ENCODE measurements at regions not wholly inside any gene's neighbourhood (a gene's known extent, or its start where the extent isn't known, plus 50 kb on each side); places are given as distances from the start of the nearest gene placed in this dataset.

- DNase-seq (ENCODE audit: low spot score), result no peak
Measured at GRCh38 chrX:55981603-55982002, 250.6 kb upstream of the KLF8 start.

- peak; percentile 85 for DNase-seq (ENCODE audit: low spot score)
Measured at GRCh38 chrX:55996649-55997048, 235.5 kb upstream of the KLF8 start.

- DNase-seq (ENCODE audit: low spot score), result no peak
Measured at GRCh38 chrX:56000174-56000573, 232.0 kb upstream of the KLF8 start.

- DNase-seq (ENCODE audit: low spot score), result no peak
Measured at GRCh38 chrX:56000729-56001128, 231.4 kb upstream of the KLF8 start.

DNA sequence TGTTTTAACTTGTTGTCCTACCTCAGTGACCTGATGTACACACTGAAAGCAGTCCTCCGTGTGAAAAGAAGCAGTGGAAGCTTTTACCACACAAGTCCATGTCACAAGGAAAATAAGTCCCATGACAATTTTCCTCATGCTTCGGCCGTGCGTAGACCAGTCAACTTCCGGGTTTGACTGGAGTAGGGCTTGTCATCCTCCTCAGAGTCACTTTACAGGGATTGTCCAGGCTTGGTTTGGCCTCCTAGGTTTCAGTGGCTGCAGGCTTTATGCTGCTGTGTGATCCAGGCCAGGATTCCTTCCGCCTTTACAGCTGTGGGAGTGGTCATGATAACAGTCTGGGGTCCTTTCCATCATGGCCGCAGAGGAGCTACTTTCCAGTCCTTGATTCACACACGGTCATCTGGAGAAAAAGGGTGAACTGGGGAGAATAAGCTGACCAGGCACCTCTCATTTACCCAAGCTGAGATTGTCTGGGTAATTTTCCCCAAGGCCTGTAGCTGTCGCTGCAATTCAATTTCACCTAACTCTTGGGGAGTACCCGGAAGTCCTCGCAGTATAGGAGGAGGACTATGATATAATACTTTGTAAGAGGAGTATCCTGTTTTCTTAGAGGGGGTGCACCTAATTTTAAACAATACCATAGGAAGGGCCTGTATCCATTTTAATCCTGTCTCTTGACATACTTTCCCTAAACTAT lies 206.1 kb upstream of the KLF8 start:
- DNase-seq (ENCODE audit: low spot score), result no peak

DNA sequence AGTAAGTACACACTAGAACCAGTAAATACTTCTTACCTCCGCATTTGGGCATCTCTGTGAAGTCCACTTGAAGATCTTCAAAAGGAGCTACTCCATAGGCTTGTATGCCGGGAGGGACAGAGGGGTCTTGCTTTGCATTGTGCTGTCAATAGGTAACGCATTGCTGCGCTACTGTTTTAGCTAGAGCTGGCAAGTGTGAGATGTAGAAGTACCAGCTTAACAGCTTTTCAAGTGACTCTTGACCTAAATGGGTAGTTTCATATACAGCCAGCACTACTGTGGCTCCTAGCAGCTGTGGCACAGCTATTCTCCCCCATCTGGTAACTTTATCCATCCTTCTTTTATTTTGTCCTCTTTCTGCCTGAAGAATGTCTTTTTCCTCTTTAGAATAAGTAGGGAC lies 205.3 kb upstream of the KLF8 start:
- no peak for DNase-seq (ENCODE audit: low spot score)

- no peak for DNase-seq (ENCODE audit: low spot score)
Measured at GRCh38 chrX:56029188-56029587, 203.0 kb upstream of the KLF8 start.

DNA sequence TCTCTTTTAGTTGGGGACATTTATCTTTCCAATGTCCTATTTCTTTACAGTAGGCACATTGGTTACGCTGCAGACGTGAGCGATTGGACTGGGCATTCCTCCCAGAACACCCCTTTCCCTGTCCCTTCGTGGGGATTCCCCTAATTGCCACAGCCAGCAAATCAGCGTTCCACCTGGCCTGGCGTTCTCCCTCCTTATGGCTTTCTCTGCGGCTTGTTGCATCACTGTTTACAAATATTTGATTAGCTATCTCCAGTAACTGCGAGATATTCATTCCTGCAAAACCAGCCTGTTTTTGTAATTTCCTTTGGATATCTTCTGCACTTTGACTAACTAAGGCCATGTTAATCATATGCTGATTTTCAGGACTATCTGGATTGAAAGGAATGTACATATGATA lies 202.5 kb upstream of the KLF8 start:
- DNase-seq (ENCODE audit: low spot score), result no peak

GRCh38 chrX:56031409-56031808 lies 200.7 kb upstream of the KLF8 start:
- no peak for DNase-seq (ENCODE audit: low spot score)

DNA sequence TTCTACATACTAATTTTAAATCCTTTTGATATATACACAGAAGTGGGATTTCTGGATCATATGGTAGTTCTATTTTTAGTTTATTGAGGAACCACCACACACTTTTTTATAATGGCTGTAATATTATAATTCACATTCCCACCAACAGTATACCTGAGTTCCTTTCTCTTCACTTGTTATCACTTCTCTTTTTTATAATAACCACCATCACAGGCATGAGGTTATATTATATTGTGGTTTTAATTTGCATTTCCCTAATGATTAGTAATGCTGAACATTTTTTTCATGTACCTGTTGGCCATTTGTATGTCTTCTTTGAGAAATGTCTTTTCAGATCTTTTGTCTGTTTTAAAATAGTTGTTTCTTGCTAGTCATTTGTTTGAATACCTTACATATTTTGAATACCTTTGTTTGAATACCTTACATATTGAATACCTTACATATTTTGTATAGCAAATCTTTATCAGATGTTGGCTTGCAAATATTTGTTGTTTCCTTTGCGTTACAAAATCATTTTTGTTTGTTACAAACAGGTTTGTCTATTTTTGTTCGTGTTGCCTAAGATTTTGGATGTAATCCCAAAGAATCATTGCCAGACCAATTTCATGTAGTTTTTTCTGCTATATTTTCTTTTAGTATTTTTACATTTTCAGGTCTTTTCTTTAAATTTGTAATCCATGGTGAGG lies 198.5 kb upstream of the KLF8 start:
- no peak for DNase-seq (ENCODE audit: low spot score)

DNA sequence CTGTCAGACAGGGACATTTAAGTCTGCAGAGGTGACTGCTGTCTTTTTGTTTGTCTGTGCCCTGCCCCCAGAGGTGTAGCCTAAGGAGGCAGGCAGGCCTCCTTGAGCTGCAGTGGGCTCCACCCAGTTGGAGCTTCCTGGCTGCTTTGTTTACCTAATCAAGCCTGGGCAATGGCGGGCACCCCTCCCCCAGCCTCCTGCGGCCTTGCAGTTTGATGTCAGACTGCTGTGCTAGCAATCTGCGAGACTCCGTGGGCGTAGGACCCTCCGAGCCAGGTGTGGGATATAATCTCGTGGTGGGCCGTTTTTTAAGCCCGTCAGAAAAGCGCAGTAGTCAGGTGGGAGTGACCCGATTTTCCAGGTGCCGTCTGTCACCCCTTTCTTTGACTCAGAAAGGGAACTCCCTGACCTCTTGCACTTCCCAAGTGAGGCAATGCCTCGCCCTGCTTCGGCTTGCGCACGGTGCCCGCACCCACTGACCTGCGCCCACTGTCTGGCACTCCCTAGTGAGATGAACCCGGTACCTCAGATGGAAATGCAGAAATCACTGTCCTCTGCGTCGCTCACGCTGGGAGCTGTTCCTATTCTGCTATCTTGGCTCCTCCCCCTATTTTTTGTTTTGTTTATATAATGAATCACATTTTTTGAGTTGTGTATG lies 179.4 kb upstream of the KLF8 start:
- peak; percentile 51 for DNase-seq (ENCODE audit: low spot score)

DNA sequence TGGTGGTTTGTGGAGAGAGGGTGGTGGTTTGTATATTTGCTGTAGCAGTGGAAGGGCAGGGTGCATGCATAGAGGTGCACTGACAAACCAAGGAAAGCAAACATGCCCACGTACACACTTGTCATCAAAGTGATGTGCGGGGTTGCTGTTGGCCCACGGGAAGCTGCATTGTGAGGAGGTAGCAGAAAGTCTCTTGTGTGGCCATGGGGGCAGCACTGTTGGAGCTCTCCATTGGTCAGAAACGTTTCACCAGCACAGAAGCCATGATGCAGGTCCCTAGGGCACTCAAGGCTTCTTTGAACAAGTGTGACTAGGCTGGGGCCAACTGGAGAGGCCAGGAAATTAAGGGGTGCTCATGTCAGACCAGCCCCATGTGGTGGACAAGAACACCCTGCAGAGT lies 174.8 kb upstream of the KLF8 start:
- DNase-seq (ENCODE audit: low spot score), result peak; percentile 60

DNA sequence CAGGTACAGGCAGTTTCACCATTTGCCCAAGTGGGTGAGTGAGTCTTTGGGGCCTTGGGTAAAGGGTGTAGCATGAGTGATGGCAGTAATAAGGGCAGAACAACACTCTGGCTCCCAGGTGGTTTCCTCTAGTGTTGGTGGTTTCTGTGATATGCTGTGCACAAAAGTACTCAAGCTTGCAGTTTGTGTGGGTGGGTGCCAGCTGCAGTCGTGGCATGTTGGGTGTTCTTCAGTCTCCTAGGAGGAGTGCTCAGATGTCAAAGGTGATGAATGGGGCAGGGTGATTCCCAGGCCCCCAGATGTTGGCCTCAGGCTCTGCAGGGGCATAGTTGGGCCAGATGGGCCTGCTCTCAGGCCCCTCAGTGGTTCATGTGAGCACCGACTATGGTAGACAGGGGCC lies 166.1 kb upstream of the KLF8 start:
- peak; percentile 67 for DNase-seq (ENCODE audit: low spot score)

- peak; percentile 73 for DNase-seq (ENCODE audit: low spot score)
Measured at GRCh38 chrX:56068274-56068758, 163.8 kb upstream of the KLF8 start.

- DNase-seq (ENCODE audit: low spot score), result peak; percentile 65
Measured at GRCh38 chrX:56069299-56069931, 162.7 kb upstream of the KLF8 start.

GRCh38 chrX:56089376-56089775 lies 142.8 kb upstream of the KLF8 start:
- DNase-seq (ENCODE audit: low spot score), result no peak

DNA sequence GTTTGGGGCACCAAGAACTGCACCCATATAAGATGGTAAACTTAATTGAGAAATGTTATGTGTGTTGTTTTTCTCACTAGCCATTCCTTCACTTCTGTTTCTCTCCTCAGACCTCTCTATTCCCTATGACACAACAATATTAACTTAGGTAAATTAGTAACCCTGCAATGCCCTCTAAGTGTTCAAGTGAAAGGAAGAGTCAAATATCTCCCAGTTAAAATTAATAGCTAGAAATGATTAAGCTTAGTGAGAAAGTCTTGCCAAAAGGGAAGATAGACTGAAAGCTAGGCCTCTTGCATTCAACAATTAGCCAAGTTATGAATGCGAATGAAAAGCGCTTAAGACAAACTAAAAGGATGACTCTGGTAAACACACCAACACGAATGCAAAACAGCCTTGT lies 132.9 kb upstream of the KLF8 start:
- DNase-seq (ENCODE audit: low spot score), result no peak

DNA sequence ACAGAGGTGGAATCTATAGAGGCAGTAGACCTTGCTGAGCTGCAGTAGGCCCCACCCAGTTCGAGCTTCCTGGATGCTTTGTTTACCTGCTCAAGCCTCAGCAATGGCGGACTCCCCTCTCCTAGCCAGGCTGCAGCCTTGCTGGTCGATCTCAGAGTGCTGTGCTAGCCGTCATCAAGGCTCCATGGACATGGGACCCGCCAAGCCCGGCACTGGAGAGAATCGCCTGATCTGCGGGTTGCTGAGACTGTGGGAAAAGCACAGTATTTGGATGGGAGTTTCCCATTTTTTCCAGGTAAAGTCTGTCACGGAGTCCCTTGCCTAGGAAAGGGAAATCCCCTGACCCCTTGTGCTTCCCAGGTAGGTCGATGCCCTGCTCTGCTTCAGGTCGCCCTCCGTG lies 124.8 kb upstream of the KLF8 start:
- DNase-seq (ENCODE audit: low spot score), result no peak

DNA sequence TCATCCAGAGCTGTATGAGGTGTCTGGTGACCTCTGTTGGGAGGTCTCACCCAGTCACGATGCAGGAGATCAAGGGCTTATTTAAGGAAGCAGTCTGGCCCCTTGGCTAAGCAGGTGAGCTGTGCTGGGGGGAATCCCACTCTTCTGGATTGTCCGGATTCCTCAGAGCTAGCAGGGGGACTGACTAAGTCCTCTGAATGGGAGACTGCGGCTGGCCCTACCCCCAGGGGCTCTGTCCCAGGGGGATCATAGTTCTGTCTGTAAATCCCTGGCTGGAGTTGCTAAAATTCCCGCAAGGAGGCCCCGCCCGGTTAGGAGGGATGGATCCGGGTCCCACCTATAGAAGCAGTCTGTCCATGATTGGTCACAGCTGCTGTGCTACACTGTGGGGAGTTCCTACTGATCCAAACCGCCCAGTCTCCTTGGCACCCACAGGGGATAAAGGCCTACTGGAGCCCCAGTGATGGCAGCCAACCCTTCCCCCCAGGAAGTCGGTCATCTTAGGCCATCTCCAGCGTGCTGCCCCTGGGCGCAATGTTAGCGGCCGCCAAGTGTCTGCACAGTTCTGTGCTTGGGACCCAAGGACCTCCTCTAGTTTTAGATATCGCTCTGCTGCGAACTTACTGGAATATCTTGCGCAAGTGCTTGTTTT lies 118.2 kb upstream of the KLF8 start:
- no peak for DNase-seq (ENCODE audit: low spot score)

- no peak for DNase-seq (ENCODE audit: low spot score)
Measured at GRCh38 chrX:56114437-56114787, 117.7 kb upstream of the KLF8 start.

DNA sequence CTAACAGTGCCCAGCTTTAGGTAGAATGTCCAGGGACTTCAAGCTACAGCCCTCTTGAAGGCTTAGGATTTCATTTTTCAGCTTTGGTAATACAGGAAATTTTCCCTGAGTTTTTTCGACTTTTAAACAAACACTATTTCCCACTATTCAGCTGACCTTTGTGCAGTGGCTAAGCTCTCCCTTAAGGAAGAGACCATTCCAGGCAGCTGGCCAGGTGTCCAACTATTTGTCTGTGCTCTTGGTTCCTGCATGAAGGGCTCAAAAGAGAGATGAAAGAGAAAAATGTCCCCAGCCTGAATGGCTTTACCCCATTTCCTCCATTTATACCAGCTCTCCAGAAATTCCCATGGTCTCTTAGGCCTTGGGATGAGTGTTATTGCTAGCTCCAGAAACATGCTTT lies 111.9 kb upstream of the KLF8 start:
- no peak for DNase-seq (ENCODE audit: low spot score)

GRCh38 chrX:56125946-56126345 lies 106.2 kb upstream of the KLF8 start:
- no peak for DNase-seq (ENCODE audit: low spot score)

All from mesenteric fat pad (tissue), 1 donor.